SK-N-SH treated with all-trans-retinoic acid at 6 μM for 48 hours (cell line): ENCODE measurements at regions not wholly inside any gene's neighbourhood (a gene's known extent, or its start where the extent isn't known, plus 50 kb on each side); places are given as distances from the start of the nearest gene placed in this dataset.

Experiments
- CSRNP3 ChIP-seq: fragments of 250-450 bp; sonication (Bioruptor Pico); IDR thresholded peaks from 2 replicates; pipeline ENCODE4 v1.5.1; 2021; ENCODE audit warnings: mild to moderate bottlenecking, moderate library complexity
- ESRRG ChIP-seq: fragments of 250-450 bp; sonication (Bioruptor Pico); IDR thresholded peaks from 2 replicates; pipeline ENCODE4 v1.6.1; 2021; ENCODE audit warnings: mild to moderate bottlenecking
- GLIS3 ChIP-seq: fragments of 250-450 bp; sonication (Bioruptor Pico); IDR thresholded peaks from 2 replicates; pipeline ENCODE4 v1.5.0; 2020; ENCODE audit warnings: mild to moderate bottlenecking, moderate library complexity
- RARB ChIP-seq: fragments of 250-450 bp; sonication (Bioruptor Pico); IDR thresholded peaks from 2 replicates; pipeline ENCODE4 v1.8.0; 2021; ENCODE audit warnings: mild to moderate bottlenecking, moderate library complexity
- SNAI2 ChIP-seq: fragments of 250-450 bp; sonication (Bioruptor Pico); IDR thresholded peaks from 2 replicates; pipeline ENCODE4 v1.5.0; 2020; ENCODE audit warnings: mild to moderate bottlenecking, moderate library complexity
- TCF4 ChIP-seq: fragments of 250-450 bp; sonication (Bioruptor Pico); IDR thresholded peaks from 2 replicates; pipeline ENCODE4 v1.8.0; 2021; ENCODE audit warnings: mild to moderate bottlenecking, moderate library complexity, borderline replicate concordance
- ZFP30 ChIP-seq: fragments of 450-650 bp; formaldehyde crosslinking; IDR thresholded peaks from 2 replicates; pipeline ENCODE4 v1.5.0; 2022; ENCODE audit warnings: mild to moderate bottlenecking, moderate library complexity
- ZNF565 ChIP-seq: fragments of 450-650 bp; formaldehyde crosslinking; conservative IDR thresholded peaks from 2 replicates; pipeline ENCODE4 v1.5.0; 2020; ENCODE audit warnings: low read depth, mild to moderate bottlenecking, moderate library complexity
- ZNF70 ChIP-seq: fragments of 450-650 bp; formaldehyde crosslinking; IDR thresholded peaks from 2 replicates; pipeline ENCODE4 v1.5.0; 2020; ENCODE audit warnings: mild to moderate bottlenecking, moderate library complexity
- ZNF8 ChIP-seq: fragments of 450-650 bp; formaldehyde crosslinking; IDR thresholded peaks from 2 replicates; pipeline ENCODE4 v1.5.0; 2020; ENCODE audit warnings: mild to moderate bottlenecking, moderate library complexity

GRCh38 chr6:102581378-102582124, 1188.0 kb downstream of the GRIK2 start:
- TF ChIP-seq ESRRG (CRISPR knock-in tag) (no peak), ZFP30 (no peak), SNAI2 (CRISPR knock-in tag) (no peak), CSRNP3 (CRISPR knock-in tag) (no peak), GLIS3 (CRISPR knock-in tag) (no peak), ZNF70 (CRISPR knock-in tag) (no peak), ZNF8 (CRISPR knock-in tag) (no peak), TCF4 (CRISPR knock-in tag) (no peak), ZNF565 (no peak), RARB (CRISPR knock-in tag) (no peak)
